RWPE1 (cell line): ENCODE measurements at regions not wholly inside any gene's neighbourhood (a gene's known extent, or its start where the extent isn't known, plus 50 kb on each side); places are given as distances from the start of the nearest gene placed in this dataset.

Experiments
- CTCF ChIA-PET: fragments of 350-600 bp; sonication (Branson Sonifier 250); formaldehyde crosslinking; extraction: SDS; loops from one replicate; lab custom pipeline; 2021; lab: Yijun Ruan, JAX
- POLR2A ChIA-PET: fragments of 400-600 bp; formaldehyde crosslinking; extraction: SDS; loops from one replicate; lab custom pipeline; 2020; ENCODE audit warnings: antibody characterized with exemption; ENCODE audit not compliant: low non-redundant PET; lab: Yijun Ruan, JAX
- DNase-seq: peaks from one replicate; pipeline ENCODE4 v3.0.0; 2012; ENCODE audit warnings: low spot score
- H3K27ac ChIP-seq: fragments of 450-650 bp; 2 replicates; pipeline ENCODE4 v1.5.1; 2017
- CTCF ChIP-seq: fragments of 450-650 bp; conservative IDR thresholded peaks from 2 replicates; pipeline ENCODE4 v1.5.1; 2017; ENCODE audit warnings: low read depth, mild to moderate bottlenecking

- DNase-seq, result no peak
- no peak overlapping the region for H3K27ac ChIP-seq
- ChIA-PET CTCF (no interaction called here), POLR2A (no interaction called here)
- no peak for TF ChIP-seq CTCF
Observed at GRCh38 chr5:155898284-155898683, 428.7 kb upstream of the SGCD start.

GRCh38 chr5:155903791-155904190, 423.2 kb upstream of the SGCD start:
- DNase-seq, result no peak
- POLR2A ChIA-PET, result no interaction called here

GRCh38 chr5:155905364-155905763, 421.6 kb upstream of the SGCD start:
- CTCF ChIA-PET, result no interaction called here
- POLR2A ChIA-PET, result no interaction called here
- H3K27ac ChIP-seq, result no peak overlapping the region
- TF ChIP-seq CTCF, result no peak
- no peak for DNase-seq

More at GRCh38 chr5:155903791-155904190, 423.2 kb upstream of the SGCD start:
- TF ChIP-seq CTCF, result no peak
- CTCF ChIA-PET, result interaction anchor here (0.6 kb wide), 1 partner anchor 15 kb away, joined by 3 read pairs; no protein-coding TSS in a partner anchor
- no peak overlapping the region for H3K27ac ChIP-seq

- TF ChIP-seq CTCF, result no peak
- no peak for DNase-seq
- CTCF ChIA-PET, result no interaction called here
- POLR2A ChIA-PET, result no interaction called here
- H3K27ac ChIP-seq, result no peak overlapping the region
Observed at GRCh38 chr5:155906046-155906445, 420.9 kb upstream of the SGCD start.

- CTCF ChIA-PET, result no interaction called here
- POLR2A ChIA-PET, result no interaction called here
- no peak for DNase-seq
- TF ChIP-seq CTCF, result no peak
- H3K27ac ChIP-seq, result no peak overlapping the region
Observed at GRCh38 chr5:155908543-155908942, 418.4 kb upstream of the SGCD start.

GRCh38 chr5:155912291-155912690, 414.7 kb upstream of the SGCD start:
- no peak for TF ChIP-seq CTCF
- DNase-seq, result no peak
- POLR2A ChIA-PET, result no interaction called here
- H3K27ac ChIP-seq, result no peak overlapping the region
- CTCF ChIA-PET, result no interaction called here

GRCh38 chr5:155914766-155915165, 412.2 kb upstream of the SGCD start:
- CTCF ChIA-PET, result no interaction called here

More at GRCh38 chr5:155914766-155915165, 412.2 kb upstream of the SGCD start:
- POLR2A ChIA-PET, result no interaction called here
- no peak for DNase-seq
- no peak for TF ChIP-seq CTCF
- H3K27ac ChIP-seq, result no peak overlapping the region
